Vagina (tissue), 2 donors: ENCODE measurements at regions not wholly inside any gene's neighbourhood (a gene's known extent, or its start where the extent isn't known, plus 50 kb on each side); places are given as distances from the start of the nearest gene placed in this dataset.

Source experiments
- POLR2AphosphoS5 ChIP-seq, 2 donors: sonication (generic); formaldehyde crosslinking; IDR thresholded peaks; one replicate each; pipeline ENCODE4 v1.9.0; 2017; ENCODE audit warnings: antibody characterized with exemption in 2 of 2, mild to moderate bottlenecking in 2 of 2, low read depth in 1 of 2; ENCODE audit not compliant: insufficient read depth in 1 of 2
- TF ChIP-seq, protein P1 (sequence below), 3 experiments: fragments of 450-650 bp in 2 of 3; fragments of 200-600 bp in 1 of 3; sonication (generic) in 1 of 3; IDR thresholded peaks; one replicate each; pipeline ENCODE4 v1.5.1; 2017 to 2019; ENCODE audit warnings: antibody characterized with exemption in 3 of 3, mild to moderate bottlenecking in 2 of 3, moderate library complexity in 2 of 3

GRCh38 chr14:30471980-30472379 lies 87.0 kb upstream of the G2E3 start:
- no peak for TF ChIP-seq POLR2AphosphoS5 (IDR thresholded peaks at IDR 0.05; ENCODE audit: insufficient read depth in 1 of 2, low read depth in 1 of 2)
- TF ChIP-seq, protein P1, sequence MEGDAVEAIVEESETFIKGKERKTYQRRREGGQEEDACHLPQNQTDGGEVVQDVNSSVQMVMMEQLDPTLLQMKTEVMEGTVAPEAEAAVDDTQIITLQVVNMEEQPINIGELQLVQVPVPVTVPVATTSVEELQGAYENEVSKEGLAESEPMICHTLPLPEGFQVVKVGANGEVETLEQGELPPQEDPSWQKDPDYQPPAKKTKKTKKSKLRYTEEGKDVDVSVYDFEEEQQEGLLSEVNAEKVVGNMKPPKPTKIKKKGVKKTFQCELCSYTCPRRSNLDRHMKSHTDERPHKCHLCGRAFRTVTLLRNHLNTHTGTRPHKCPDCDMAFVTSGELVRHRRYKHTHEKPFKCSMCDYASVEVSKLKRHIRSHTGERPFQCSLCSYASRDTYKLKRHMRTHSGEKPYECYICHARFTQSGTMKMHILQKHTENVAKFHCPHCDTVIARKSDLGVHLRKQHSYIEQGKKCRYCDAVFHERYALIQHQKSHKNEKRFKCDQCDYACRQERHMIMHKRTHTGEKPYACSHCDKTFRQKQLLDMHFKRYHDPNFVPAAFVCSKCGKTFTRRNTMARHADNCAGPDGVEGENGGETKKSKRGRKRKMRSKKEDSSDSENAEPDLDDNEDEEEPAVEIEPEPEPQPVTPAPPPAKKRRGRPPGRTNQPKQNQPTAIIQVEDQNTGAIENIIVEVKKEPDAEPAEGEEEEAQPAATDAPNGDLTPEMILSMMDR (IDR thresholded peaks at IDR 0.05), result no peak
